Stimulated activated CD4-positive, alpha-beta T cell treated with anti-CD3 and anti-CD28 coated beads, Interleukin-4, amount 100 ng/mL, for 1 hour (primary cell): ENCODE measurements at regions not wholly inside any gene's neighbourhood (a gene's known extent, or its start where the extent isn't known, plus 50 kb on each side); places are given as distances from the start of the nearest gene placed in this dataset.
"Not testable (repeated sequence)": the region's sequence is repeated elsewhere in the genome, so short reads cannot be mapped to it uniquely, and the experiment has no call there.

ENCODE experiments used
- DNase-seq: peaks from one replicate; pipeline ENCODE4 v3.0.0-alpha.2; 2020

- DNase-seq = no peak
Observed at GRCh38 chr17:21517538-21518293, 141.6 kb downstream of the KCNJ12 start.

DNA sequence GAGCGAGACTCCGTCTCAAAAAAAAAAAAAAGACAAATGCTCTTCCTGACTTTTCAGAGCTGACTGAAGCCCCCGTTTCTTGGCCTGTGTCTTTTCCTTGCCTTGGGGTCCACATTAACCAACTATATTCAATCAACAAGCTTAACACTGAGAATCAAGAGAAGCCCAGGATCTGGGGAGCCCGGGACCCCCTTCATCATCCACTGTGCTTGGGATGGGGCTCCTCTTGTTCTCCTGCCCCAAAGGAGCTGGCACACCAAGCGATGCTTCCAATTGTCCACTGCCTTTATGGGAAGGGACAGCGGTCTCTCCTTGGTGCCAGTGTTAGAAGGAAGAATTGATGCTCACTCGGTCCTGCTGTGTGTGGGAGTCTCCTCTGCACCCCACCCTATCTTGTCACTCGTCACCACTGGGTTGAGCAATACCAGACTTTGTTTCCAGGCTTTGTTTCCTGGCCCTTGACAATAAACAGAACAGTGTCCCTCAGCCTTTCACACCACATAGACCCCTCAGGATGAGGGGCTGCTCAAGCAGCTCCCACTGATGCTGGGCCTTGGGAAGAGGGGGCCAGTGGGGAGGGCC, 146.7 kb downstream of the KCNJ12 start:
- no peak for DNase-seq

DNA sequence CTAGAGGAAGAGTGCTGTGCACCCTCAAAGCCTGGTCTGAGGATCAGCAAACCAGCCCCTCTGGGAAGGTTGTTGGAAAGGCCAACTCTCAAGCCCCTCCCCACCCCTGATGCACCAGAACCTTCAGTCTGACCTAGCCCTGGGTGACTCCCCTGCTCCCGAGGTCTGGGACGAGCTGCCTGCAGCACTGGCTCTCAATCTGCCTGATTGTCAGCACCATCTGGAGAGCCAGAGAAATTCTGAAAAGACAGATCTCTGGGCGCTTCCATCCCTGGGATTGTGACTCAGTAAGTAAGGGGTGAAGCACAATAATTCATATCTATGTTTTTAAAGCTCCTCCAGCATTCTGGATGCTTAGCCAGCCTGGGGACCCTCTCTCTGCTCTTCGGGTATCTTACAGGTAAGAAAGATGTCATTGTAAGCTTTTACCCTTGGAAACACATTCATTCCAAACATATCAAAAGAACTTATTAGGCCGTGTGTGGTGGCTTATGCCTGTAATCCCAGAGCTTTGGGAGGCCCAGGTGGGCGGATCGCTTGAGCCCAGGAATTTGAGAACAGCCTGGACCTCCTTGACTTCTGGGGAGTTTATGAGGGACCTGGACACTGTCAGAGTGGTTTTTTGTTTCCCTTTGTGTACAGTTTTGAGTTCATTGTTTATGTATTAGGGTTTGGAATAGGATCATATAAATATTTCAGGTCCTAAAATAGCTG, 147.5 kb downstream of the KCNJ12 start:
- no peak for DNase-seq

DNA sequence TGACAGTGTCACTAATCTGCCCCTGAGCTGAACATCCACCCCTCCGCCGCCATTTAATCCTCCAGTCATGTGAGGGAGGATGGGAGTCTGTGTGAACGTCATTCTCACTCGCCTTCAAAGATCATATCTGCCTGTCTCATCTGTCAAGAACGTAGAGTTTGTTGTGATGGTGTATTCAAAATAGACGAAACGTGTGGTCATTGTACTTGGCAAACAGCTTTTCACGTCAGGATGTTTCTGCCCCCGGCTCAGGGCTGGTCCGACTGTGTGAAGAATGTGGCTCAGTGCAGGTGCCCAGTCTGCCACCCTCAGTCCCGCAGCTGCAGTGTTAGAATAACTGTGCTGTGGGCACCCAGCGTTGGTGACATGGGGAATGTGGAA, 148.0 kb downstream of the KCNJ12 start:
- no peak for DNase-seq

GRCh38 chr17:21525464-21526130, 149.4 kb downstream of the KCNJ12 start:
- DNase-seq = no peak

GRCh38 chr17:21528031-21528695, 152.0 kb downstream of the KCNJ12 start:
- DNase-seq = no peak

GRCh38 chr17:21530311-21530710, 154.2 kb downstream of the KCNJ12 start:
- DNase-seq = no peak

DNA sequence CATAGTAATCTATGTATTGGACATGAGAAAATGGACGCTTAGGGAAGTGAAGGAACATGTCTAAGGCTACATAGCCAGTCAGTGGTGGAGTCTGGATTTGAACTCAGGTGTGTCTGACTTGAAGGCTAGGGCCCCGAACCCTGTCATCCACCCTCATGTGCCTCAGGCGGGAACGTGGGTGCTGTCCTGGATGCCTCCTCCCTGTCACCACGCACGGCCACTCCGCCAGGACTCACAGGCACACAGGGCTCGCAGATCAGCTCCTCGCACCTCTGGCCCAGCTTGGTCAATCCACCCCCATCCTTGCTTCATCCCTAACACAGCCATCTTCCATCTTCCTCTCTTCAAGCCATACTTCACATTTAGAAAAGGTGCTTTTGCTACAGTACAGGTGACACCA, 154.7 kb downstream of the KCNJ12 start:
- DNase-seq = no peak

DNA sequence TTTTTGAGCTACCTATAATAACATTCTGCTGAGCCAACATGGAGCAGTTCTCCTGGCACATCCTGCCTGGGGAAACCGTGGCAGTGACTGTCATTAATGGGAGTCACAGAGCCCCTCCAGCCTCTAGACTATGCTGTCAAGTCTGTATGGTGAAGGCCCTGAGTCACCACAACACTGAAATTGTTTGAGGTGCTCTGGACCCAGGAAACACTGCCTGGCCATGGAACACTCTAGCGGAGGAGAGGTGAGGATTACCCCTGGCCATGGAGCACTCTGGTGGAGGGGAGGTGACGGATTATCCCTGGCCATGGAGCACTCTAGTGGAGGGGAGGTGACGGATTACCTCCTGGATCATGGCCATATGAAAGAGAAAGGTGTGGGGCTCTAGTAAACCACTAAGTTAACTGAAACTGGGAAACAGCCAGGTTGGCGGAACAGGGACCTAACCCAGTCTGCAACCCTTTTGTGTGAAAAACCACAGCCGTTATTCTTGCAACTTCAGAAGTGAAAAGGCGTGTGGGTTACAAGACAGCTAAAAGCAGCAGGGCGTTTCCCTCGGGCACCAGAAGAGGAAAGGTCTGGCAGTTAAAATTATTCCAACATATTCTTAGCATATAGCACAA, 156.7 kb downstream of the KCNJ12 start:
- no peak for DNase-seq

- DNase-seq = no peak
Observed at GRCh38 chr17:21535686-21536375, 156.5 kb upstream of the KCNJ18 start.

- DNase-seq = no peak
Observed at GRCh38 chr17:21537302-21537701, 155.0 kb upstream of the KCNJ18 start.

GRCh38 chr17:21538615-21539014, 153.7 kb upstream of the KCNJ18 start:
- DNase-seq = no peak

- DNase-seq = no peak
Observed at GRCh38 chr17:21539146-21539545, 153.2 kb upstream of the KCNJ18 start.

DNA sequence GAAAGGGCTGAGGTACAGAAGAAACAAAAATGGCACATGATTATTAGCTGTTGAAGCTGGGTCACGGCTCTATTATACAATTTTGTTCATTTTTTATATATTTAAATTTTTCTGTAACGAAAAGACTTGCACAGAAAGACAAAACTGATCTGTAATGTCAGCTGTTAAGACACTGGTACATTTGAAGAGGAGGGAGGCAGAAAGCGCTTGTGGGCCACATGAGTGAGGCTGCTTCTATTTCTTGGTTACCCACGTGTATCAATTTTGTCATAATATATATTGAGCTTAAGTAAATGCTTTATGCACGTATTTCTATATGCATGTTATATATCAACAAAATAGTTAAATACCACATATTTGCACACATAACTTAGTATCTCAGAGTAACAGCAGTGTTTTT, 151.8 kb upstream of the KCNJ18 start:
- no peak for DNase-seq

GRCh38 chr17:21542070-21542469, 150.3 kb upstream of the KCNJ18 start:
- DNase-seq = no peak

GRCh38 chr17:21542991-21543390, 149.3 kb upstream of the KCNJ18 start:
- no peak for DNase-seq

DNA sequence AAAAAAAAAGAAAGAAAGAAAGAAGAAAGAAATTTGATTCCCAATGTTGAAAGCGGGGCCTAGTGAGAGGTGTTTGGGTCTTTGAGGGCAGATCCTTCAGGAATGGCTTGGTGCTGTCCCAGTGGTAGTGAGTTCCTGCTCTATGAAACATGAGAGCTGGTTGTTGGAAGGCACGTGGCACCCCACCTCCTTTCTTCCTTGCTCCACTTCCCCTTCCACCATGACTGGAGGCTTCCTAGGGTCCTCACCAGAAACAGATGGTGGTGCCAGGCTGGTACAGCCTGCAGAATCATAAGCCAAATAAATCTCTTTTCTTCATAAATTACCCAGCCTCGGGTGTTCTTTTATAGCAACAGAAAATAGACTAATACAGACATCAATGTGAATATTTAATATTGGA, 147.3 kb upstream of the KCNJ18 start:
- DNase-seq = no peak

DNA sequence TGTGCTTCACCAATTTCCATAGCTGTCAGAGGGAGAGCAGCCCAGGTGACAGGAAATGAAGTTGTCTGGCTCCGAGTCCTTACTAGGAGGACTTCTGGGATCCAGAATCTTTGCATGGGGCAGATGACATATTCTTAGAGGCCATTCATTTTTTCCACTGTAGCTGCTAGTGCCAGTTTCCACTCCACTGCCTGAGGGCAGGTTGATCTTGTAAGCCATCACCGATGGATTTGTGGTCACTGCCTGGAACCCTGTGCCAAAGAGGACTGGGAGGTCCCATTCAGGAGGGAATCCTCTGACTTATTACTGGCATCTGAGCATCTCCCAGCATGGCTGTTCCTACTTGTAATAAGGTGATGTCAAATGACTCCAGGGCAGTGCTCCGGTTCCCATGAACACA, 144.1 kb upstream of the KCNJ18 start:
- no peak for DNase-seq

DNA sequence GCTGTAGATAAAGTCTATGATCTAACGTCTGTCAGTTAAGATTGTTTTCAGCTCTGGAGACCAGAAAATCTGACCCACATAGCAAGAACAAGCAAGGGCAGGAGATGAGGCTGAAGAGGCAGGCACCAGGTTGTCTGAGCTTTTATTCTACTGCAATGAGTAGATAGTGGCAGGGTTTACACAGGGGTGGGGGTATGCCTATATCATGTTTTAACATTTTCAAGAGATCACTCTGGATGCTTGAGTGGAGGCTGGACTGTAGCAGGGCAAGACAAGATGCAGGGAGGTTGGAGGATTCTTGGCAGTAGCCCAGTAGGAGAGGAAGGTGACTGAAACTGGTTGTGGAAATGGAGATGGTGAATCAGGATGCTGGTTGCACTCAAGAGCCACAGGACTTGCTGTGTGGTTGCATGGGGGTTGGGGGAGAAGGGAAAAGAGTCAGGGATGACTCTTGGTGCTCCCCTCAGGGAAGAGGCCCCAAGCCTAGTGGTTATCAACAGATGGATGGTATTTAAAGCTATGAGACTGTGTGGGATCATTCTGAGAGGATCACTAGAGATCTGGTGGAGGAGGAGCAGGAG, 143.1 kb upstream of the KCNJ18 start:
- no peak for DNase-seq

DNA sequence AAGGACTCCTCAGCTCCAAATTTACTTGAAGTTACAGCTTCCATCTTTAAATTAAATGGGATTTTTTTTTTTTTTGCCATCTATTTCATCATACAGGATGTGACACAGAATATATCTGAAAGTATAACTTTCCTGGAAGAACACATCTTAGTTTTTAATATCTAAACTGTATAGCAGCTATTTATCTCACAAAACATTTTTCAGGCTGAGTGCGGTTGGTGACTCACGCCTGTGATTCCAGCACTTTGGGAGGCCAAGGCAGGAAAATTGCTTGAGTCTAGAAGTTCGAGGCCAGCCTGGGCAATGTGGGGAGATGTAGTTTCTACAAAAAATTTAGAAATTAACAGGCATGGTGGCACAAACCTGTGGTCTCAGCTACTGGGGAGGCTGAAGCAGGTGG, 142.3 kb upstream of the KCNJ18 start:
- not testable (repeated sequence) for DNase-seq

DNA sequence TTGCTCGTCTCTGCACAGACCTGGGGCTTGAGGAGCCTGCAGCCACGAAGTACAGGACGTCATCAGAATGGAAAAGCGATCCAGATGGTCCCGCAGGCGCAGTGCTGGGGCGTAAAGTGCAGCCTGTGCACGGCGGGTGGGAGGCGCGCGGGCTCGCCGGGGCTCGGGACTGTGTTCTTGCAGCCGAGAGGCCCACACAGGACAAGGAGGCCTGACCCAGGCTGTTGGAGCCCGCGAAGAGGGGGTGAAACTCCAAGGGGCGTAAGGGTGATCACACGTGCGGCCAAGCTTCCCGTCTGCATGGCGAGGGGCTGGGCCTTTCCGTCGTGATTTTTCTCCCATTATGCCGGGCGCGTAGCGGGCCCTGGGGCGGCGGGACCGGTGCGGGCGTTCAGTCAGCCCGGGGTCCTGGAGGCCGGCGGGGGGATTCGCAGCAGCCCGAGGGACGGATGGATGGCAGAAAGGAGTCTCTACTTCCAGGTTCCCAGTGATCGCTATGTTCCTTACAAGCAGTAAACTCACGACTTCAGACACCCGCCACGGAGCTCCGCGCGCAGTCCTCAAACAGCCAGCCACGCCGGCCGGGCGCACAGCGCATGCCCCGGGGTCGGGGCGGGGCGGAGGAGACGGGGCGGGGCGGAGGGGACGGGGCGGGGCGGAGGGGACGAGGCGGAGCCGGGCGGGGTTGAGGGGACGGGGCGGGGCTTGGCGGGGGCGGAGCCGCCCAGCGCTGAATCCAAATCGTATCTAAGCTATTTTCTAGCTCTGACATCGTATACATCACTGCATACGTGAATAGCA, 141.0 kb upstream of the KCNJ18 start:
- DNase-seq = peak; percentile 83
